ENCODE measurements at regions not wholly inside any gene's neighbourhood (a gene's known extent, or its start where the extent isn't known, plus 50 kb on each side); places are given as distances from the start of the nearest gene placed in this dataset.

DNA sequence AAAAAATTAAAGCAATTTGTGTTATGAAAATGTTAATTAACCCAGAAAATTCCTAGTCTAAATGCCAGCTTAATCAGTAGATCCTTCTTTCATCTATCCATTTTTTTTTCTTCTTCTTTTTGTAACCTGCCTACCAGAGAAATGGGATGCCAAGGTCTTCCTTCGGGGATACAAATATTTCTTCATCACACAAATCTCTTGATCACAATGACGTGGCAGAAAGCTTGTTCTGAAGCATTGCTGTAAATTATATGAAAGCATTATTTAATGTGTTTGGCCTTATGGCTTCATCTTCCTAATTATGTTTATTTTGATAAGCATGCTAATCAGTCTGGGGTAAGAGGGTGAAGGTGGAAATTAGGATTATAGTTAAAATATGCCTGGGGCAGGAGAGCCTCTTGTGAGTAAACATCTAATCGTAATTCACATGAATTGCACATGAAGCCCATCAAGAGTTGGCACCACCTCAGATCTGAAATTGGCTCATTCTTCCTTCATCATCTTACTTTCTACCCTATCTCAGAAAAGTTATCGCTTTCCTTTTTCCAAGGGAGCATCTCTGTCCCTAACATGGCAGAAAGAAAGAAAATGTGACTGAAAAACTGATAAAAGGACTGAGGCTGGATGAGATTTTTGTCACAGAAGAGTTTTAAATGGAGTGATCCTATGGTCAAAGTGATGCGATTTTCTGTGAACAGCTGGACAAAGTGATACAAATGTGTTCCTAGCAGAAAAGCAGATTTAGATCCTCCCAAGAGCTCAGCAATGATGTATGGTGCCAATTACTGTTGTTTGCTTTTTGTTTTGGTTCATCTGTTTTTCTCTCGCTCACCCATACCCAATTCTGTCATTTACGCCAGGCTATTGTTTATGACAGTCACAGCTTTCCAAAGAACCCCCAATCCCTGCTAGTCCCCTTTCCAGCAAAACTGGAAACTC is 76.9 kb upstream of the PMAIP1 start:
- Mint-ChIP-seq H3K9me3 (no peaks in the 10 kb centered on the region), H3K4me1 (peaks cover 3% of the 10 kb centered on the region), H3K27me3 (ENCODE audit: low read depth) (peaks cover 36% of the 10 kb centered on the region), H3K27ac (ENCODE audit: unreplicated experiment) (no peak overlapping the region), H3K36me3 (ENCODE audit: low read depth) (no peaks in the 10 kb centered on the region), H3K4me3 (no peak overlapping the region)
- TF ChIP-seq, protein P1, sequence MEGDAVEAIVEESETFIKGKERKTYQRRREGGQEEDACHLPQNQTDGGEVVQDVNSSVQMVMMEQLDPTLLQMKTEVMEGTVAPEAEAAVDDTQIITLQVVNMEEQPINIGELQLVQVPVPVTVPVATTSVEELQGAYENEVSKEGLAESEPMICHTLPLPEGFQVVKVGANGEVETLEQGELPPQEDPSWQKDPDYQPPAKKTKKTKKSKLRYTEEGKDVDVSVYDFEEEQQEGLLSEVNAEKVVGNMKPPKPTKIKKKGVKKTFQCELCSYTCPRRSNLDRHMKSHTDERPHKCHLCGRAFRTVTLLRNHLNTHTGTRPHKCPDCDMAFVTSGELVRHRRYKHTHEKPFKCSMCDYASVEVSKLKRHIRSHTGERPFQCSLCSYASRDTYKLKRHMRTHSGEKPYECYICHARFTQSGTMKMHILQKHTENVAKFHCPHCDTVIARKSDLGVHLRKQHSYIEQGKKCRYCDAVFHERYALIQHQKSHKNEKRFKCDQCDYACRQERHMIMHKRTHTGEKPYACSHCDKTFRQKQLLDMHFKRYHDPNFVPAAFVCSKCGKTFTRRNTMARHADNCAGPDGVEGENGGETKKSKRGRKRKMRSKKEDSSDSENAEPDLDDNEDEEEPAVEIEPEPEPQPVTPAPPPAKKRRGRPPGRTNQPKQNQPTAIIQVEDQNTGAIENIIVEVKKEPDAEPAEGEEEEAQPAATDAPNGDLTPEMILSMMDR (conservative IDR thresholded peaks at IDR 0.05), result no peak
- DNase-seq (ENCODE audit: low read depth, low spot score), result no peak

DNA sequence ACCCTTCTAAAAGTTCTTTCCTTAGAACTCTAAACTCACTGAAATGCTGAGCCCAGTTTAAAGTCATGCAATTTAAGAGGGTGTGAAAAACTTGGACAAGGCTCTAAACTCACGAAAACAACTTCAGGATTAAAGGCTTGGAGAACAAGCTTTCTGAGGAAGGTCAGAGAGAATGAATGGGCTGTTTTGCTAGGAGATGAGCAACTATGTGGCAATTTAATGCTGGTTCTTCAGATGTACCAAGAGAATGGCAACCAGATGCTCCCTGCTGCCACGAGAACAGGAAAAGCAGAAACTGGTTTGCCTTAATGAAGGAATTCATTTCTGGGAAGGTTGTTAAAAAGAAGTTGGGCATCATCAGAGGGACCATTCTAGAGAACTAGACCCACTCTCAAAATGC is 77.8 kb upstream of the PMAIP1 start:
- no peak for DNase-seq (ENCODE audit: low read depth, low spot score)
- TF ChIP-seq, protein P1 (conservative IDR thresholded peaks at IDR 0.05), result no peak
- H3K9me3 Mint-ChIP-seq, result no peaks in the 10 kb centered on the region
- H3K27me3 Mint-ChIP-seq (ENCODE audit: low read depth), result peaks cover 36% of the 10 kb centered on the region
- H3K4me3 Mint-ChIP-seq, result no peak overlapping the region
- no peaks in the 10 kb centered on the region for H3K36me3 Mint-ChIP-seq (ENCODE audit: low read depth)
- peaks cover 3% of the 10 kb centered on the region for H3K4me1 Mint-ChIP-seq
- H3K27ac Mint-ChIP-seq (ENCODE audit: unreplicated experiment), result no peak overlapping the region

DNA sequence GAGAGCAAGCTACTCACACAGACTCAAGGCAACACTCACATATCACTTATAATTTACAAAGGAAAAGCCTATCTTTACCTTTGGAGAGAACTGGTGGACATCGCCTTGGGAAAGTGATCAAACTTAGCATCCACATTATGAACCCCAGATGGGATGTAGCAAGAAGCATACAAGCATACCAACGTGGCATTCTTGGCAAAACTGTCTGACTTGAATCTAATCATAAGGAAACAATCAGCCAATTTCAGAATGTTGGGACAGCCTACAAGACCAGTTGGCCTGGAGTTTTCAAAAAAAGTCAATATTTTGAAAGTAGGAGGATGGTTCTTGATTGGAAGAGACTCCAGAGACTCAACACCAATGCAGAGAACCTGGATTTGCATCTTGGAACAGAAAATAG is 79.1 kb upstream of the PMAIP1 start:
- H3K27ac Mint-ChIP-seq (ENCODE audit: unreplicated experiment), result no peak overlapping the region
- no peaks in the 10 kb centered on the region for H3K9me3 Mint-ChIP-seq
- peaks cover 36% of the 10 kb centered on the region for H3K27me3 Mint-ChIP-seq (ENCODE audit: low read depth)
- DNase-seq (ENCODE audit: low read depth, low spot score), result no peak
- H3K4me3 Mint-ChIP-seq, result no peak overlapping the region
- H3K36me3 Mint-ChIP-seq (ENCODE audit: low read depth), result no peaks in the 10 kb centered on the region
- TF ChIP-seq, protein P1 (conservative IDR thresholded peaks at IDR 0.05), result no peak
- H3K4me1 Mint-ChIP-seq, result peaks cover 3% of the 10 kb centered on the region

DNA sequence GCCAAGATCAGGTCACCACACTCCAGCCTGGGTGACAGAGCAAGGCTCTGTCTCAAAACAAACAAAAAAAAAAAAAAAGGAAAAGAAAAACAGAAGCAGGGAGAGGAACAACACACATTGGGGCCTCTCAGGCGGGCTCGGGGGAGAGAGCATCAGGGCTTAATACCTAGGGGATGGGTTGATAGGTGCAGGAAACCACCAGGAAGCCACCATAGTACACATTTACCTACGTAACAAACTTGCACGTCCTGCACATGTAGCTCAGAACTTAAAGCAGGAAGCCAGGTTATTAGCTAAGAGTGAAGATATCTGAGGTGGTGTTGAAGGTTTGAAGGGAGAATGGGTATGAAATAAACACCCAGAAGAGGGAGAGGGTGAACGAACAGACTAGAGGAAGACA is 81.0 kb upstream of the PMAIP1 start:
- Mint-ChIP-seq H3K36me3 (ENCODE audit: low read depth) (no peaks in the 10 kb centered on the region), H3K4me3 (no peak overlapping the region)
- TF ChIP-seq, protein P1 (conservative IDR thresholded peaks at IDR 0.05), result no peak

DNA sequence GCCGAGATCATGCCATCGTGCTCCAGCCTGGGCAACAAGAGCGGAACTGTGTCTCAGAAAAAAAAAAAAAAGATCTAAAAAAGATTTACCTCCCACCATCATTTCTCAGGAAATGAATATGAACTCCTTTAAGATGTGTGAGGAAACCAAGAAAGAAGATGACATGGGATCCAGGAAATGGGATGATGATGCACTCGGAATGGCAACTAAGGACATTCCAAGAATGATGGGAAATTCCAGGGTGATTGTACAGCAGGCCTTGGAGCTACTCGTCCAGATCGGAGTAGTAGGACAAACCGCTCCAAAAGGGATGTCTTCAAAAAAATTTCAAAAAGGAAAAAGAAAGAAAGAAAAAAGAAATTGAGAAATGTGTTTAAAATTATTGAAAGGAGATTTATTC is 84.9 kb upstream of the PMAIP1 start:
- no peaks in the 10 kb centered on the region for H3K36me3 Mint-ChIP-seq (ENCODE audit: low read depth)
- DNase-seq (ENCODE audit: low read depth, low spot score), result no peak
- no peak overlapping the region for H3K27ac Mint-ChIP-seq (ENCODE audit: unreplicated experiment)
- peaks cover 30% of the 10 kb centered on the region for H3K27me3 Mint-ChIP-seq (ENCODE audit: low read depth)
- H3K4me1 Mint-ChIP-seq, result no peaks in the 10 kb centered on the region
- H3K9me3 Mint-ChIP-seq, result no peaks in the 10 kb centered on the region
- H3K4me3 Mint-ChIP-seq, result no peak overlapping the region
- TF ChIP-seq, protein P1 (conservative IDR thresholded peaks at IDR 0.05), result no peak

More for the DNA sequence above, 81.0 kb upstream of the PMAIP1 start:
- no peak overlapping the region for H3K27ac Mint-ChIP-seq (ENCODE audit: unreplicated experiment)
- no peaks in the 10 kb centered on the region for H3K9me3 Mint-ChIP-seq
- H3K27me3 Mint-ChIP-seq (ENCODE audit: low read depth), result peaks cover 34% of the 10 kb centered on the region
- peaks cover 3% of the 10 kb centered on the region for H3K4me1 Mint-ChIP-seq
- DNase-seq (ENCODE audit: low read depth, low spot score), result no peak

All from neural crest cell (in vitro differentiated cells).